Fibroblast of lung (primary cell): ENCODE measurements at regions not wholly inside any gene's neighbourhood (a gene's known extent, or its start where the extent isn't known, plus 50 kb on each side); places are given as distances from the start of the nearest gene placed in this dataset.
A peak's percentile ranks its signal among the peaks of the same experiment; 100 is the strongest.

ENCODE experiments used
- DNase-seq, 2 donors: peaks; one replicate each; pipeline versions ENCODE4 v3.0.0 to v3.0.0-alpha.2; 2010; ENCODE audit warnings: low read depth in 2 of 2
- H2AFZ ChIP-seq: 2 replicates; pipeline ENCODE4 v1.5.1; 2012; ENCODE audit warnings: low read length, control low read depth, inconsistent platforms
- H3K27ac ChIP-seq: 2 replicates; pipeline ENCODE4 v1.5.1; 2011; ENCODE audit warnings: low read length, control low read depth; ENCODE audit not compliant: insufficient read depth
- H3K27me3 ChIP-seq: 2 replicates; pipeline ENCODE4 v1.5.1; 2011; ENCODE audit warnings: mild to moderate bottlenecking, low read length; ENCODE audit not compliant: control insufficient read depth, insufficient read depth
- H3K36me3 ChIP-seq: 2 replicates; pipeline ENCODE4 v1.5.1; 2011; ENCODE audit warnings: low read length; ENCODE audit not compliant: control insufficient read depth, insufficient read depth
- H3K4me1 ChIP-seq: 2 replicates; pipeline ENCODE4 v1.5.1; 2011; ENCODE audit warnings: low read length; ENCODE audit not compliant: control insufficient read depth, insufficient read depth; ENCODE audit errors: extremely low read depth
- H3K4me2 ChIP-seq: 2 replicates; pipeline ENCODE4 v1.5.1; 2011; ENCODE audit warnings: low read length, control low read depth; ENCODE audit not compliant: insufficient read depth; ENCODE audit errors: extremely low read depth
- H3K4me3 ChIP-seq, 4 experiments: fragments of 200-600 bp in 1 of 4; sonication (generic) in 1 of 4; replicated peaks in 1 of 4; 2 replicates each; pipeline ENCODE4 v1.5.1; 2011 to 2016; ENCODE audit warnings: low read length in 4 of 4, low read depth in 3 of 4, mild to moderate bottlenecking in 3 of 4, control low read depth in 2 of 4, inconsistent platforms in 1 of 4, mixed read lengths in 1 of 4; ENCODE audit not compliant: insufficient read depth in 1 of 4; ENCODE audit errors: control extremely low read depth in 1 of 4
- H3K79me2 ChIP-seq: 2 replicates; pipeline ENCODE4 v1.5.1; 2012; ENCODE audit warnings: mild to moderate bottlenecking, low read length, inconsistent platforms; ENCODE audit not compliant: control insufficient read depth, insufficient read depth
- H3K9ac ChIP-seq: 2 replicates; pipeline ENCODE4 v1.5.1; 2011; ENCODE audit warnings: mild to moderate bottlenecking, low read length, control low read depth; ENCODE audit not compliant: insufficient read depth
- H3K9me3 ChIP-seq: 2 replicates; pipeline ENCODE4 v1.5.1; 2012; ENCODE audit warnings: low read depth, low read length; ENCODE audit not compliant: control insufficient read depth, insufficient read depth
- H4K20me1 ChIP-seq: 2 replicates; pipeline ENCODE4 v1.5.1; 2011; ENCODE audit warnings: low read length; ENCODE audit not compliant: control insufficient read depth, insufficient read depth; ENCODE audit errors: extremely low read depth
- CTCF ChIP-seq, 2 donors: IDR thresholded peaks in 1 of 2; conservative IDR thresholded peaks in 1 of 2; 1 replicate in 1 of 2; 2 replicates in 1 of 2; pipeline ENCODE4 v1.5.1; 2011 to 2012; ENCODE audit warnings: low read length in 2 of 2, control low read depth in 1 of 2, inconsistent platforms in 1 of 2, low read depth in 1 of 2, mild to moderate bottlenecking in 1 of 2
- EZH2 ChIP-seq: IDR thresholded peaks from 2 replicates; pipeline ENCODE4 v1.5.1; 2012; ENCODE audit warnings: low read length, control low read depth, mild to moderate bottlenecking; ENCODE audit errors: missing control alignments

- Histone ChIP-seq H3K79me2 (no peaks in the 10 kb centered on the region), H2AFZ (no peak overlapping the region), H3K4me3 (no peak overlapping the region), H3K4me1 (peaks cover under 1% of the 10 kb centered on the region), H3K36me3 (no peaks in the 10 kb centered on the region), H3K4me2 (no peak overlapping the region), H4K20me1 (no peaks in the 10 kb centered on the region), H3K9me3 (no peaks in the 10 kb centered on the region), H3K27ac (no peak overlapping the region), H3K27me3 (no peaks in the 10 kb centered on the region), H3K9ac (no peak overlapping the region)
- DNase-seq: no peak
- TF ChIP-seq EZH2 (no peak), CTCF (conservative IDR thresholded peaks at IDR 0.05 in 1 of 2, IDR thresholded peaks at IDR 0.05 in 1 of 2; ENCODE audit: low read depth in 1 of 2, low read length in 2 of 2) (no peak)
Observed at GRCh38 chr13:80126389-80127068, 214.4 kb downstream of the SPRY2 start.

- no peak overlapping the region for H3K4me2 ChIP-seq
- TF ChIP-seq EZH2 (no peak), CTCF (conservative IDR thresholded peaks at IDR 0.05 in 1 of 2, IDR thresholded peaks at IDR 0.05 in 1 of 2; ENCODE audit: low read depth in 1 of 2, low read length in 2 of 2) (no peak)
Observed at GRCh38 chr13:80123945-80124344, 217.0 kb downstream of the SPRY2 start.

GRCh38 chr13:80121038-80121437 lies 219.9 kb downstream of the SPRY2 start:
- DNase-seq: peak in 1 of 2 donors; percentile 28

More at GRCh38 chr13:80123945-80124344, 217.0 kb downstream of the SPRY2 start:
- no peak overlapping the region for H3K4me3 ChIP-seq
- no peaks in the 10 kb centered on the region for H3K9me3 ChIP-seq
- no peaks in the 10 kb centered on the region for H3K79me2 ChIP-seq
- H3K9ac ChIP-seq: no peak overlapping the region
- no peak overlapping the region for H2AFZ ChIP-seq
- no peak overlapping the region for H3K27ac ChIP-seq
- H3K27me3 ChIP-seq: no peaks in the 10 kb centered on the region
- no peaks in the 10 kb centered on the region for H3K36me3 ChIP-seq
- DNase-seq: no peak
- no peaks in the 10 kb centered on the region for H3K4me1 ChIP-seq
- no peaks in the 10 kb centered on the region for H4K20me1 ChIP-seq

More at GRCh38 chr13:80121038-80121437, 219.9 kb downstream of the SPRY2 start:
- Histone ChIP-seq H3K9me3 (no peaks in the 10 kb centered on the region), H3K4me2 (no peak overlapping the region), H3K27ac (no peak overlapping the region), H3K9ac (no peak overlapping the region), H3K79me2 (no peaks in the 10 kb centered on the region), H3K36me3 (no peaks in the 10 kb centered on the region), H2AFZ (peak overlapping the region; percentile 15), H3K4me3 (no peak overlapping the region), H3K27me3 (no peaks in the 10 kb centered on the region), H3K4me1 (peaks cover 2% of the 10 kb centered on the region), H4K20me1 (no peaks in the 10 kb centered on the region)
- no peak for TF ChIP-seq EZH2
- TF ChIP-seq CTCF (conservative IDR thresholded peaks at IDR 0.05 in 1 of 2, IDR thresholded peaks at IDR 0.05 in 1 of 2; ENCODE audit: low read depth in 1 of 2, low read length in 2 of 2): no peak
